AG10803 (cell line): ENCODE measurements at regions not wholly inside any gene's neighbourhood (a gene's known extent, or its start where the extent isn't known, plus 50 kb on each side); places are given as distances from the start of the nearest gene placed in this dataset.

Experiments
- DNase-seq: peaks from one replicate; pipeline ENCODE4 v3.0.0; 2010; ENCODE audit warnings: low read depth
- H3K4me3 ChIP-seq: 2 replicates; pipeline ENCODE4 v1.5.1; 2011; ENCODE audit warnings: mild to moderate bottlenecking, low read length, control low read depth
- CTCF ChIP-seq: conservative IDR thresholded peaks from 2 replicates; pipeline ENCODE4 v1.5.1; 2011; ENCODE audit warnings: mild to moderate bottlenecking, low read length, control low read depth, inconsistent platforms

- TF ChIP-seq CTCF: no peak
- H3K4me3 ChIP-seq: no peak overlapping the region
- no peak for DNase-seq
These were observed 64.0 kb upstream of the PPP1R26 start for GRCh38 chr9:135415586-135415985.

- no peak overlapping the region for H3K4me3 ChIP-seq
- no peak for TF ChIP-seq CTCF
- no peak for DNase-seq
These were observed 62.8 kb upstream of the PPP1R26 start for GRCh38 chr9:135416664-135417290.

- no peak for TF ChIP-seq CTCF
- DNase-seq: no peak
- no peak overlapping the region for H3K4me3 ChIP-seq
These were observed 61.4 kb upstream of the PPP1R26 start for GRCh38 chr9:135418161-135418560.

GRCh38 chr9:135419106-135419505 lies 60.5 kb upstream of the PPP1R26 start:
- DNase-seq: no peak
- no peak overlapping the region for H3K4me3 ChIP-seq
- no peak for TF ChIP-seq CTCF

- no peak for TF ChIP-seq CTCF
These were observed 57.1 kb upstream of the PPP1R26 start for GRCh38 chr9:135422341-135422944.

GRCh38 chr9:135423725-135424124 lies 55.9 kb upstream of the PPP1R26 start:
- TF ChIP-seq CTCF: no peak
- no peak for DNase-seq
- H3K4me3 ChIP-seq: no peak overlapping the region

More at GRCh38 chr9:135422341-135422944, 57.1 kb upstream of the PPP1R26 start:
- no peak for DNase-seq
- H3K4me3 ChIP-seq: no peak overlapping the region
